Glomerular endothelial cell (primary cell): ENCODE measurements at regions not wholly inside any gene's neighbourhood (a gene's known extent, or its start where the extent isn't known, plus 50 kb on each side); places are given as distances from the start of the nearest gene placed in this dataset.
"Not testable (repeated sequence)": the region's sequence is repeated elsewhere in the genome, so short reads cannot be mapped to it uniquely, and the experiment has no call there.

Source experiments
- DNase-seq: peaks from one replicate; pipeline ENCODE4 v3.0.0-alpha.2; 2011; ENCODE audit warnings: low read depth, low spot score; ENCODE audit errors: extremely low read depth

GRCh38 chr7:82701949-82702348, 258.4 kb upstream of the CACNA2D1 start:
- no peak for DNase-seq

DNA sequence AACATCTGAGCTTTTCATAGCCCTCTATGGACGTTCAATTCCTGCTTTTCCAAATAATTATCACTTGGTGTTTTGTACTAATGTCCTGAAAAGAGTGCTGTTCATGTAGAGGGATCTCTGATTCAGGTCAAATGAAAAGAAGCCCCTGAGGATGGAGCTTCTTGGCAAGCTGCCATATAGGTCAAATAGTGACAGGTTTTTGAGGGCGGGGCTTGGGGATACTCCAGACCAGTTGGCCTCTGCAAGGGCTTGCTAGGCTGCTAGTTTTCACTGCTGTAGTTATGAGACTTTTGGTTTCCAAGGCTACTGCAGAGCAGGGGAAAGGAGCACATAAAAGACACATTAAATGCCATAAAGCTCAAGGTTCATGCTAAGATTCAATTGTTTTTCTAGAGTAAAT, 257.2 kb upstream of the CACNA2D1 start:
- DNase-seq: no peak

DNA sequence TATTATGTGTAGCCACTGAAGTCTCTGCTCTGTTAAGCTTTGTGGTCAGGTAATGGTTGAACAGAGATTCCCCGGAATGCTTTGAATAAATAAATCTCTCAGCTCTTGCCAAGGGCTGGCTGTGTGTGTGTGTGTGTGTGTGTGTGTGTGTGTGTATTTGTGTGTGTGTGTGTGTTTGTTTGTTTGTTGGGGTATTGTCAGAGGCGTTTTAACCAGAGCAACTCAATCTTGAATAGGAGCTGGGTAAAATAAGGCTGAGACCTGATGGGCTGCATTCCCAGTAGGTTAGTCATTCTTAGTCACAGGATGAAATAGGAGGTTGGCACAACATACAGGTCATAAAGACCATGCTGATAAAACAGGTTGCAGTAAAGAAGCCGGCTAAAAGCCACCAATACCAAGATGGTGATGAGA, 256.2 kb upstream of the CACNA2D1 start:
- DNase-seq: peak; percentile 50

- DNase-seq: peak; percentile 14
Measured at GRCh38 chr7:82697897-82698296, 254.3 kb upstream of the CACNA2D1 start.

DNA sequence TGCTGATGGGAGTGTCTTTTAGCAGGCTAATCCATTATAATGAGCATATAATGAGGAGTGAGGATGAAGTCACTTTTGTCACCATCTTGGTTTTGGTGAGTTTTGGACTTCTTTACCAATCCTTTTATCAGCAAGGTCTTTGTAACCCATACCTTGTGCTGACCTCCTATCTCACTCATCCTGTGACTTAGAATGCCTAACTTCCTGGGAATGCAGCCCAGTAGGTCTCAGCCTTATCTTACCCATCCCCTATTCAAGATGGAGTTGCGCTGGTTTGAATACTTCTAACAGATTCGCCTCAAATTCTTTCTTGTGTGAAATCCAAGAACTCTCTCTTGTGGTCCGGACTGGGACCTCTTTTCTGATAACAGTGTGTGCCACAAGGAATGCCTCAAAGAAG, 253.1 kb upstream of the CACNA2D1 start:
- DNase-seq: no peak

- DNase-seq: no peak
Measured at GRCh38 chr7:82694022-82694421, 250.4 kb upstream of the CACNA2D1 start.

- DNase-seq: no peak
Measured at GRCh38 chr7:82690929-82691328, 247.4 kb upstream of the CACNA2D1 start.

GRCh38 chr7:82685214-82685613, 241.6 kb upstream of the CACNA2D1 start:
- no peak for DNase-seq

DNA sequence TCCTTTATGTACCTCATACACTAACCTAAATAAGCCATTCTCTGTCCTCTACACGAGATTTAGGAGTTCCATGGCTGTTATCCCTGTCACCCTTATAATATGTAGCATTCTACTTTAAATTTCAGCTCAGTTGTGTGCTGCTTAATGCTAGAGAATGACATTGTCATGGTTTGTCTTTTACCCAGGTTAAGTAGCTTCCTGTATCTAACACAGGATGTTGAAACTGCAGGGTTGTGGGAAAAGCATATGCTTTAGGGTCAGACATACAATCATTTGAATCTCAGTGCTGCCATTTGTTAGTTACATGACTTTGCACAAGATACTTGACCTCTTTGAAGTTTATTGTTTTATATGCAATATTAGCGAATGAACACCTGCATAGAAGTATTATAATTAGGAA, 235.1 kb upstream of the CACNA2D1 start:
- DNase-seq: no peak

- no peak for DNase-seq
Measured at GRCh38 chr7:82678259-82678658, 234.7 kb upstream of the CACNA2D1 start.

GRCh38 chr7:82677493-82677892, 233.9 kb upstream of the CACNA2D1 start:
- no peak for DNase-seq

DNA sequence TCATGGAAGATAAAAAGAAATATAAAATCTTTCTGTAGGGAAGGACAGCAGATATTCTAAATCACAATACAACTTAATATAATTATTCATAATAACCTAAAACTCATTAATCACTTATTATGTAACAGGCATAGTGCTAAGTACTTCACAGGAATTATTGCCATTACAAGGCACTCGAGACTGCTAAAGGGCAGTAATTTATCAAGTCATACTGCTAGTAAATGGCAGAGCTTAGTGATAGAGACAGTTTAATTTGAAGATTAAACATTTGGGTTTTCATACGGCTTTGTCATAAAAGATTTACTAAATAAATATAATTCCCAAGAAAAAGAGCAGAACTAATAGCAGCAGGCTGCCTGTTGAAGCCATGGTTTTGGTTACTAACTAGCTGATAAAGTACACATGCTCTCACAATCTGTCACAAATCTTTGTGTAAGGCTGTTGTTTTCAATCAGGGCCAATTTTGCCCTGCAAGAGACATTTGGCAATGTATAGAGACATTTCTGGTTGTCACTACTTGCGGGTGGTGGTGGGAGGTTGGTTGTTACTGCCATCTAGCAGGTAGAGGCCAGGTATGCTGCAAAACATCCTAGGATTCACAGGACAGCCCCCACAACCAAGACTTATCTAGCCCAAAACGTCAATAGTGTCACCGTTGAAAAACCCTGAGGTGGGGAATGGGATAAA, 233.3 kb upstream of the CACNA2D1 start:
- no peak for DNase-seq

GRCh38 chr7:82675396-82675795, 231.8 kb upstream of the CACNA2D1 start:
- no peak for DNase-seq

DNA sequence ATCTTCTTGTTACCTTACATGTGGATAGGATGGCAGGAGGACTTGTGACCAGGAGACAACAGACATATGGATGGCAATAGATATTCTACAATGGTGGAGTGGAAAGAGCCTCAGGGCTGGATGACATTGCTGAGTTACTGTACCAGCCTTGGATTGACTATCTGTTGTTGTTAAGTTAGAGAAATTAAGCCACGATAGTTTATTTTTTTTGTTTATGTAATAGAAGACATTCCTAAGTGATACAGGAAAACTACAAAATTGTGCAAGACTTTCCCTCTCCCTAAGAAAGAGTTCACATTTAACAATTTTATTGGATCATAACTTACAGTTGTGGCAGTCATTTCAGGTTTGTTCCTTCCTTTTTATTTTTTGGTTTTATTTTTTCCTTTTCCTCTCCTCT, 230.7 kb upstream of the CACNA2D1 start:
- no peak for DNase-seq

DNA sequence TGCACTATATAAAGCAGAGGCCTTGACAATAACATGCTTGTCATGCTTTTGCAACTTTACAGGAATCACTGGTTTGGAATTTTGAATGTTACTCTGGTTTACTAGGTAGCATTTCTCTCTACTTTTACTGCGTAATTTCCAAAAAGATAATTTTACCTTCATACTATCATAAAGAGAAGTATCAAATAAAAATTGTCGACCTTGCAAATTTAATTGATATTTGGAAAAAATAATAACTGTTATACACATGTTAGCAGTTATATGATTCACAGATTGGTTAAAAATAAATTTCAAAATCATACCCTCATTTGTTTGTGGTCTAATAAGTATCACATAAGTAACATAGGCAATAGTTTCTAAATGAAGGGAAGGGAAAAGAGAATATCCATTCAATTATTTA, 228.5 kb upstream of the CACNA2D1 start:
- no peak for DNase-seq

GRCh38 chr7:82669141-82669540, 225.6 kb upstream of the CACNA2D1 start:
- no peak for DNase-seq

DNA sequence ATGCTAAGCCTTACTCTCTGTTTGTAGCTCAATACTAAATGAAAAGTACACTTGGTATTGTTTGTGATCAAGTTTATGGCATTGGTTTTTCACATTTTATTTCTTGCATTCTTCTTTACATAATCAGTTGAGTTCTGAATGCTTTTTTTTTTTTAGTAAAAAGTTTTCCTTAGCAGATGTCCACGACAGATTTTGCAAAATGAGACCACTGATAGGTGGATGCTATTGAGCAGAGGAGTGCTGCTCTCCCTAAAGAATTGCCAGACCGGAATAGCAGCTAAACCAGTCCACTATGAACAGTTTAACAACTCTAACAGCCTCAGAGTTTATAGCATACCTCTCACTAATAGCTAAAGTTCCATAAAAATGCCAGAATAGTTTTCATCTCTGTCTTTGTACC, 225.1 kb upstream of the CACNA2D1 start:
- no peak for DNase-seq

- peak; percentile 48 for DNase-seq
Measured at GRCh38 chr7:82665966-82666507, 222.5 kb upstream of the CACNA2D1 start.

DNA sequence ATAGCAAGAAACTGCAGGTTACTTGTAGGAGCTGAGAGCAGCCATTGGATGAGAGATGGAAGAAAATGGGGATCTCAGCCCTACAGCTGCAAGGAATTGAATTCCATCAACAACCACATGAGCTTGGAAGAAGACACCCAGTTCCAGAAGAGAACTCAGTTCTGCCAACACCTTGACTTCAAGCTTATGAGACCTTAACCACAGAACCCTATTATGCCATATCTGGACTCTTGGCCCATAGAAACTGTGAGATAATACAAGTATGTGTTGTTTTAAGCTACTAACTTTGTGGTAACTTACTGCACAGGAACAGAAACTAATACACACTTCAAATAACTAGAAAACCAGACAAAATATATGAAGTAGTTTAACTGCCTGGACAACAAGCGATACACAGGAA, 212.4 kb upstream of the CACNA2D1 start:
- no peak for DNase-seq

DNA sequence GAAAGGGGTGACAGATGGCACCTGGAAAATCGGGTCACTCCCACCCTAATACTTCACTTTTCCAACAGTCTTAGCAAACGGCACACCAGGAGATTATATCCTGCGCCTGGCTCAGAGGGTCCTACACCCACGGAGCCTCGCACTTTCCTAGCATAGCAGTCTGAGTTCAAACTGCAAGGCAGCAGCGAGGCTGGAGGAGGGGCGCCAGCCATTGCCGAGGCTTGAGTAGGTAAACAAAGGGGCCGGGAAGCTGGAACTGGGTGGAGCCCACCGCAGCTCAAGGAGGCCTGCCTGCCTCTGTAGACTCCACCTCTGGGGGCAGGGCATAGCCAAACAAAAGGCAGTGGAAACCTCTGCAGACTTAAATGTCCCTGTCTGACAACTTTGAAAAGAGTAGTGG, 206.5 kb upstream of the CACNA2D1 start:
- not testable (repeated sequence) for DNase-seq

DNA sequence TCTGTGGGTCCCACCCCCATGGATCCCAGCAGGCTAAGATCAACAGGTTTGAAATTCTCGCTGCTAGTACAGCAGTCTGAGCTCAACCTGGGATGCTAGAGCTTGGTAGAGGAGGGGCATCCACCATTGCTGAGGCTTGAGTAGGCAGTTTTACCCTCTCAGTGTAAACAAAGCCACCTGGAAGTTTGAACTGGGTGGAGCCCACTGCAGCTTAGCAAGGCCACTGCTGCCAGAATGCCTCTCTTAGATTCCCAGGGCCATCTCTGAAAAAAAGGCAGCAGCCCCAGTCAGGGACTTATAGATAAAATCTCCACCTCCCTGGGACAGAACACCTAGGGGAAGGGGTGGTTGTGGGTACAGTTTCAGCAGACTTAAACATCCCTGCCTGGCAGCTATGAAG, 190.0 kb upstream of the CACNA2D1 start:
- no peak for DNase-seq

GRCh38 chr7:82631998-82632397, 188.4 kb upstream of the CACNA2D1 start:
- no peak for DNase-seq

DNA sequence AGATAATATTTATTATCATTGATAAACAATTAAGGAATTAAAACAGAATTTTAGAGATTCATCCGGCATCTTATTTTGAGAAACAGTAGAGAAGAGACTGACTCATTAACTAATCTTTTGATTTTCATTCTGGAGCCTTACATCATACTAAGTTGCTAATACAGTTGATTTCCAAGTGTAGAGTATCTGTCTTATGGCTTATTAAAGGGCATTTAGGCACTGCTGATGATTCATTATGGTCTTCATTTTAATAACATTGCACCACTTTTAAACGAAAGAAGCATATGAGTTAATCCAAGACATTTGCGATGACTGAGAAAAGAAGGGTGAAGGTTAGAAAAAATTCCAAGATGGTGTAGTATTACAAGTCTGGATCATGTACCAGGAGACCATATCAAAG, 186.0 kb upstream of the CACNA2D1 start:
- no peak for DNase-seq
